Memory B cell (primary cell): ENCODE measurements at regions not wholly inside any gene's neighbourhood (a gene's known extent, or its start where the extent isn't known, plus 50 kb on each side); places are given as distances from the start of the nearest gene placed in this dataset.
"Not testable (repeated sequence)": the region's sequence is repeated elsewhere in the genome, so short reads cannot be mapped to it uniquely, and the experiment has no call there.

ENCODE experiments used
- ATAC-seq: fragments of 150-1000 bp; cut with Tn5 transposase; 2 replicates; pipeline ENCODE4 v1.10.0; 2021; ENCODE audit warnings: low read depth, mild to moderate bottlenecking, moderate library complexity
- DNase-seq, 2 donors: peaks; one replicate each; pipeline ENCODE4 v3.0.0; 2022; ENCODE audit warnings: low spot score in 2 of 2
- H3K27ac Mint-ChIP-seq: one replicate; pipeline ENCODE4 v1.8.0; 2022; ENCODE audit warnings: mild to moderate bottlenecking, moderate library complexity, mixed read lengths
- H3K27me3 Mint-ChIP-seq: one replicate; pipeline ENCODE4 v1.8.0; 2022; ENCODE audit warnings: mixed read lengths
- H3K36me3 Mint-ChIP-seq: one replicate; pipeline ENCODE4 v1.8.0; 2022; ENCODE audit warnings: mild to moderate bottlenecking, mixed read lengths
- H3K4me1 Mint-ChIP-seq: one replicate; pipeline ENCODE4 v1.8.0; 2022; ENCODE audit warnings: mixed read lengths
- H3K4me3 Mint-ChIP-seq: one replicate; pipeline ENCODE4 v1.8.0; 2022; ENCODE audit warnings: mild to moderate bottlenecking, moderate library complexity, mixed read lengths
- H3K9me3 Mint-ChIP-seq: one replicate; pipeline ENCODE4 v1.8.0; 2022; ENCODE audit warnings: mixed read lengths

- H3K27ac Mint-ChIP-seq = no peak overlapping the region
- no peak overlapping the region for H3K4me3 Mint-ChIP-seq
- no peaks in the 10 kb centered on the region for H3K9me3 Mint-ChIP-seq
- H3K27me3 Mint-ChIP-seq = peaks cover 17% of the 10 kb centered on the region
- no peaks in the 10 kb centered on the region for H3K4me1 Mint-ChIP-seq
- no peak for DNase-seq
- no peak for ATAC-seq
- H3K36me3 Mint-ChIP-seq = no peaks in the 10 kb centered on the region
These were observed 74.8 kb upstream of the IPO5 start for GRCh38 chr13:97878431-97879375.

DNA sequence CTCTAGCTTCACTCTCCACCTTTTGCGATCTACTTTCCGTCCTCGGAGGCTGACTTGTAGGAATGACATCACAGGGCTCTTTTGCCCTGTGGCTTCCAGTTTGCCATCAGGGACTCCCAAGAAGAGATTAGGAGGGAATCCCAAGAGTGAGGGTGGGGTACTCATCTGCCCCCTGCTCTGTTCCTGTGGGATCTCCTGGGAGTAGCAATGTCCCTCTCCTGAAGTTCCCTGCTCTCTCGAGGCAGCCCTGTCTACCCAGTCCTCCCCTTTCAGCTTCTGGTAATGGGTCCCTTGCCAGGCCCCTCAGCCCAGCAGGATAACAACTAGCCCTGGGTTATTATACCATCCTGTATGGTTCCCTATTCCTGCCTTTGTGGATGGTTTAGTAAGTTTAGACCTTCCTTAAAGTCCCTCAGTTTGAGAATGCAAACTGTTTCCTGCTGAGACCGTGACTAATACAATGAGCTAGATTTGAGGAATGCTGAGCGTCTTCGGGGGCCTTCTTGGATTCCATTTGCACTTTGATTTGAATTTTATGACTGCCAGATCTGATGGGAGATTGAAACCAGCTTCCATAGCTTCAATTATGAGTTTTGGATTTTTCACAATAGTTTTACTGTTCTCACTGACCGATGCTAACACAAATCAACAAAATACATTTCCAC, 73.7 kb upstream of the IPO5 start:
- no peaks in the 10 kb centered on the region for H3K4me1 Mint-ChIP-seq
- no peak overlapping the region for H3K4me3 Mint-ChIP-seq
- H3K36me3 Mint-ChIP-seq = no peaks in the 10 kb centered on the region
- H3K9me3 Mint-ChIP-seq = no peaks in the 10 kb centered on the region
- no peak for ATAC-seq
- H3K27ac Mint-ChIP-seq = no peak overlapping the region
- peaks cover 20% of the 10 kb centered on the region for H3K27me3 Mint-ChIP-seq
- no peak for DNase-seq

- ATAC-seq = no peak
- DNase-seq = no peak
- no peaks in the 10 kb centered on the region for H3K4me1 Mint-ChIP-seq
- no peaks in the 10 kb centered on the region for H3K36me3 Mint-ChIP-seq
- no peak overlapping the region for H3K4me3 Mint-ChIP-seq
- H3K27me3 Mint-ChIP-seq = peaks cover 22% of the 10 kb centered on the region
- H3K27ac Mint-ChIP-seq = no peak overlapping the region
- H3K9me3 Mint-ChIP-seq = no peaks in the 10 kb centered on the region
These were observed 73.2 kb upstream of the IPO5 start for GRCh38 chr13:97880311-97880675.

DNA sequence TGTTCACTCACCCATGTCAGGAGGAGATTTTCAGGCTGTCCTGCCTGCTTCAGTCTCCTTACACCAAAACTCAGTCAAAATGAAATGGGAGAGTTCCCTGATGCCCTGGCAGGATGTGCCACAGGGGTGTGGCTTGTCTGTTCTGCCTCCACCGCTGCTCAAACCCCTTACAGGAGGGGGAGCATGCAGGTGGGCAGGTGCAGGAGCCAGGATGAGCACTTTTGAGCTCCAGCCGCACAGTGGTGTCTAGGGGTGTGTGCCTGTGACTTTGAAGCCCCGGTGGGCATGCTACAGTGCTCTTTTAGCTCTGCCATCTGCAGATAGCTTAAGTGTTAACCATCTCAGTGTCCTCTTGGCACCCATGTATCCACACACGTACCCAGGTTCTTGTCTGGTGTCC, 71.9 kb upstream of the IPO5 start:
- ATAC-seq = no peak
- H3K4me1 Mint-ChIP-seq = no peaks in the 10 kb centered on the region
- peaks cover 26% of the 10 kb centered on the region for H3K27me3 Mint-ChIP-seq
- no peak overlapping the region for H3K27ac Mint-ChIP-seq
- no peak overlapping the region for H3K4me3 Mint-ChIP-seq
- no peaks in the 10 kb centered on the region for H3K9me3 Mint-ChIP-seq
- no peak for DNase-seq
- no peaks in the 10 kb centered on the region for H3K36me3 Mint-ChIP-seq

GRCh38 chr13:97883396-97883795, 70.1 kb upstream of the IPO5 start:
- no peak for DNase-seq
- H3K27me3 Mint-ChIP-seq = peaks cover 24% of the 10 kb centered on the region
- H3K9me3 Mint-ChIP-seq = no peaks in the 10 kb centered on the region
- H3K4me1 Mint-ChIP-seq = no peaks in the 10 kb centered on the region
- no peak overlapping the region for H3K4me3 Mint-ChIP-seq
- no peak for ATAC-seq
- H3K36me3 Mint-ChIP-seq = no peaks in the 10 kb centered on the region
- H3K27ac Mint-ChIP-seq = no peak overlapping the region

- ATAC-seq (no peak), DNase-seq (no peak)
- Mint-ChIP-seq H3K4me3 (no peak overlapping the region), H3K4me1 (no peaks in the 10 kb centered on the region), H3K36me3 (peaks cover 1% of the 10 kb centered on the region), H3K27ac (no peak overlapping the region), H3K27me3 (peaks cover 25% of the 10 kb centered on the region), H3K9me3 (no peaks in the 10 kb centered on the region)
These were observed 68.6 kb upstream of the IPO5 start for GRCh38 chr13:97884707-97885468.

GRCh38 chr13:97885641-97886040, 67.8 kb upstream of the IPO5 start:
- no peak overlapping the region for H3K4me3 Mint-ChIP-seq
- H3K4me1 Mint-ChIP-seq = no peaks in the 10 kb centered on the region
- H3K36me3 Mint-ChIP-seq = peaks cover 1% of the 10 kb centered on the region
- no peak for ATAC-seq
- no peaks in the 10 kb centered on the region for H3K9me3 Mint-ChIP-seq
- H3K27me3 Mint-ChIP-seq = peaks cover 24% of the 10 kb centered on the region
- no peak for DNase-seq
- no peak overlapping the region for H3K27ac Mint-ChIP-seq

DNA sequence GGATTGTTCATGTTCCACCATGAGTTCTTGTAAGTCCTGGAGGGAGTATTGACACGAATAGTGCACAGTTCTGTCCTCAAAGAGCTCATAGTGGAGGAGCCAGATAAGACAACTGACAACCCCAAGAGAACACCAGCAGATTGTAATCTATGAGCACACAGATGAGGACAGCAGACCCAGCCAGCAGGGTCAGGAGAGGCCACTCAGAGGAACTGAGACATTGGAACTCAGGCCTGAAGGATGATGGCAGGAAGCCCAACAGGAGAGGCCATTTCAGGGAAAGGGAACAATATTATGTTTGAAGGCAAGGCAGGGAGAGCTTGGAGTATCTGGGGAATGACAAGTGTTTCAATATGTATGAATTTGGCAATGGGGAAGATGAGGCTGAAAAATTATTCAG, 63.7 kb upstream of the IPO5 start:
- no peaks in the 10 kb centered on the region for H3K4me1 Mint-ChIP-seq
- H3K9me3 Mint-ChIP-seq = peaks cover 6% of the 10 kb centered on the region
- DNase-seq = no peak
- H3K27ac Mint-ChIP-seq = no peak overlapping the region
- peaks cover 1% of the 10 kb centered on the region for H3K36me3 Mint-ChIP-seq
- H3K4me3 Mint-ChIP-seq = no peak overlapping the region
- ATAC-seq = no peak
- H3K27me3 Mint-ChIP-seq = peaks cover 11% of the 10 kb centered on the region

DNA sequence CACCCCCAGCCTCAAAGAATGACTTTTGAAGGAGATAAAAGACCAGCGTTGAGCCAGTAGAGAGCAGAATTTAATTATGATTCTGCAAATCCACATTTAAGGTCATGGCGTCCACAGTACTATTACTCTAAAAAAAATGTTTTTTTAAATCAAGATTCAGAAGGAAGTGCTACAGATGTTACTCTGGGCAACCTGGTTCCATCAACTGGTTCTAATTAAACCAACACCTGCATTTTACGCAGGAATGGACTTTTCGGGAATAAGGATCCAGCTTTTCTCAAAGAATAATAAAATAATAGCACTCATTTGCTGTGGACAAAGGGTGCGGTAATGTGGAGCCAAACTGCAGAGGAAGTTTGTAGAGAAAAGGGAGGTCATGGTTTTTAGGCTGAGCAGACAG, 62.9 kb upstream of the IPO5 start:
- peaks cover 6% of the 10 kb centered on the region for H3K9me3 Mint-ChIP-seq
- DNase-seq (no peak), ATAC-seq (no peak)
- no peak overlapping the region for H3K4me3 Mint-ChIP-seq
- H3K4me1 Mint-ChIP-seq = no peaks in the 10 kb centered on the region
- H3K27me3 Mint-ChIP-seq = peaks cover 6% of the 10 kb centered on the region
- peaks cover 1% of the 10 kb centered on the region for H3K36me3 Mint-ChIP-seq
- no peak overlapping the region for H3K27ac Mint-ChIP-seq

- not testable (repeated sequence) for H3K27me3 Mint-ChIP-seq, DNase-seq, H3K4me1 Mint-ChIP-seq, H3K9me3 Mint-ChIP-seq, H3K27ac Mint-ChIP-seq, ATAC-seq, H3K4me3 Mint-ChIP-seq, H3K36me3 Mint-ChIP-seq
These were observed 61.5 kb upstream of the IPO5 start for GRCh38 chr13:97891964-97892363.

- Mint-ChIP-seq H3K27me3 (peaks cover 4% of the 10 kb centered on the region), H3K9me3 (peaks cover 8% of the 10 kb centered on the region), H3K4me1 (no peaks in the 10 kb centered on the region), H3K27ac (no peak overlapping the region), H3K36me3 (peaks cover 1% of the 10 kb centered on the region), H3K4me3 (no peak overlapping the region)
- ATAC-seq (no peak), DNase-seq (no peak)
These were observed 60.8 kb upstream of the IPO5 start for GRCh38 chr13:97892717-97893116.

GRCh38 chr13:97895383-97895782, 58.1 kb upstream of the IPO5 start:
- Mint-ChIP-seq H3K36me3 (no peaks in the 10 kb centered on the region), H3K4me3 (no peak overlapping the region), H3K9me3 (peaks cover 8% of the 10 kb centered on the region), H3K27me3 (peaks cover 4% of the 10 kb centered on the region), H3K4me1 (no peaks in the 10 kb centered on the region), H3K27ac (no peak overlapping the region)
- no peak for ATAC-seq
- DNase-seq = no peak

GRCh38 chr13:97896446-97896845, 57.0 kb upstream of the IPO5 start:
- DNase-seq = no peak
- H3K27ac Mint-ChIP-seq = no peak overlapping the region
- H3K4me1 Mint-ChIP-seq = no peaks in the 10 kb centered on the region
- peaks cover 8% of the 10 kb centered on the region for H3K9me3 Mint-ChIP-seq
- H3K4me3 Mint-ChIP-seq = no peak overlapping the region
- no peak for ATAC-seq
- no peaks in the 10 kb centered on the region for H3K36me3 Mint-ChIP-seq
- H3K27me3 Mint-ChIP-seq = peaks cover 4% of the 10 kb centered on the region

DNA sequence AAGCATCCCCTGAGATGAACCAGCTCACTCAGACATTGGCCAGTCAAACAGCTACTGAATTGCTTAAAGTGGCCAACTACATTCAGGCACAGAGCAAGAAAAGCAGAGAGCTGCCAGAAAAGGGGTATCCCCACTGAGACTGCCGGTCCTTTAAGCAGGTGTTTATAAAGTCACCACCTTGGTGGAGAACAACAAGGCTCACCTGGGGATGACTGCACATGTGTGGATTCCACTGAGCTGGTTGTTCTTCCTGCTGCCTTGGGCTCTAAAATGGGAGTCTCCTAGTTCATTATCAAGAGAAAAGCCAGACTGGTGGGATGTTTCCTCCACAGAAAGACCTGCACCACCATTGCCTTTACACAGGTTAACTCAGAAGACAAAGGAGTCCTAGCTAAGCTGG, 51.8 kb upstream of the IPO5 start:
- Mint-ChIP-seq H3K27ac (no peak overlapping the region), H3K27me3 (peaks cover 8% of the 10 kb centered on the region), H3K36me3 (no peaks in the 10 kb centered on the region), H3K4me3 (no peak overlapping the region), H3K9me3 (no peaks in the 10 kb centered on the region), H3K4me1 (no peaks in the 10 kb centered on the region)
- ATAC-seq (no peak), DNase-seq (no peak)
